ENCODE measurements at regions not wholly inside any gene's neighbourhood (a gene's known extent, or its start where the extent isn't known, plus 50 kb on each side); places are given as distances from the start of the nearest gene placed in this dataset.

GRCh38 chr21:35303085-35303484, 254.0 kb upstream of the RUNX1 start:
- no peak for DNase-seq (ENCODE audit: low spot score)
- H3K4me3 Mint-ChIP-seq (ENCODE audit: unreplicated experiment) = no peak overlapping the region
- no peak for TF ChIP-seq CTCF (IDR thresholded peaks at IDR 0.05; ENCODE audit: unreplicated experiment)

GRCh38 chr21:35298757-35299156, 249.7 kb upstream of the RUNX1 start:
- no peak for TF ChIP-seq CTCF (IDR thresholded peaks at IDR 0.05; ENCODE audit: unreplicated experiment)
- no peaks in the 10 kb centered on the region for H3K9me3 Mint-ChIP-seq (ENCODE audit: unreplicated experiment)
- H3K4me1 Mint-ChIP-seq (ENCODE audit: unreplicated experiment) = no peaks in the 10 kb centered on the region
- H3K4me3 Mint-ChIP-seq (ENCODE audit: unreplicated experiment) = no peak overlapping the region
- H3K27me3 Mint-ChIP-seq (ENCODE audit: unreplicated experiment) = no peaks in the 10 kb centered on the region
- no peaks in the 10 kb centered on the region for H3K36me3 Mint-ChIP-seq (ENCODE audit: low read depth, unreplicated experiment)
- no peak overlapping the region for H3K27ac Mint-ChIP-seq (ENCODE audit: unreplicated experiment)
- DNase-seq (ENCODE audit: low spot score) = no peak

More at GRCh38 chr21:35303085-35303484, 254.0 kb upstream of the RUNX1 start:
- Mint-ChIP-seq H3K27me3 (ENCODE audit: unreplicated experiment) (no peaks in the 10 kb centered on the region), H3K36me3 (ENCODE audit: low read depth, unreplicated experiment) (no peaks in the 10 kb centered on the region), H3K9me3 (ENCODE audit: unreplicated experiment) (no peaks in the 10 kb centered on the region), H3K27ac (ENCODE audit: unreplicated experiment) (no peak overlapping the region), H3K4me1 (ENCODE audit: unreplicated experiment) (no peaks in the 10 kb centered on the region)

GRCh38 chr21:35297665-35298064, 248.6 kb upstream of the RUNX1 start:
- Mint-ChIP-seq H3K9me3 (ENCODE audit: unreplicated experiment) (no peaks in the 10 kb centered on the region), H3K36me3 (ENCODE audit: low read depth, unreplicated experiment) (no peaks in the 10 kb centered on the region), H3K4me3 (ENCODE audit: unreplicated experiment) (no peak overlapping the region), H3K27ac (ENCODE audit: unreplicated experiment) (no peak overlapping the region), H3K4me1 (ENCODE audit: unreplicated experiment) (no peaks in the 10 kb centered on the region), H3K27me3 (ENCODE audit: unreplicated experiment) (no peaks in the 10 kb centered on the region)
- no peak for DNase-seq (ENCODE audit: low spot score)
- no peak for TF ChIP-seq CTCF (IDR thresholded peaks at IDR 0.05; ENCODE audit: unreplicated experiment)

- no peaks in the 10 kb centered on the region for H3K9me3 Mint-ChIP-seq (ENCODE audit: unreplicated experiment)
- no peak overlapping the region for H3K27ac Mint-ChIP-seq (ENCODE audit: unreplicated experiment)
- TF ChIP-seq CTCF (IDR thresholded peaks at IDR 0.05; ENCODE audit: unreplicated experiment) = no peak
- H3K4me1 Mint-ChIP-seq (ENCODE audit: unreplicated experiment) = no peaks in the 10 kb centered on the region
- no peak for DNase-seq (ENCODE audit: low spot score)
- no peak overlapping the region for H3K4me3 Mint-ChIP-seq (ENCODE audit: unreplicated experiment)
- no peaks in the 10 kb centered on the region for H3K36me3 Mint-ChIP-seq (ENCODE audit: low read depth, unreplicated experiment)
- H3K27me3 Mint-ChIP-seq (ENCODE audit: unreplicated experiment) = no peaks in the 10 kb centered on the region
Observed at GRCh38 chr21:35294231-35294898, 245.3 kb upstream of the RUNX1 start.

GRCh38 chr21:35291973-35292627, 243.0 kb upstream of the RUNX1 start:
- Mint-ChIP-seq H3K36me3 (ENCODE audit: low read depth, unreplicated experiment) (peaks cover 5% of the 10 kb centered on the region), H3K27ac (ENCODE audit: unreplicated experiment) (no peak overlapping the region), H3K27me3 (ENCODE audit: unreplicated experiment) (no peaks in the 10 kb centered on the region), H3K4me3 (ENCODE audit: unreplicated experiment) (no peak overlapping the region), H3K4me1 (ENCODE audit: unreplicated experiment) (no peaks in the 10 kb centered on the region), H3K9me3 (ENCODE audit: unreplicated experiment) (no peaks in the 10 kb centered on the region)
- no peak for DNase-seq (ENCODE audit: low spot score)
- TF ChIP-seq CTCF (IDR thresholded peaks at IDR 0.05; ENCODE audit: unreplicated experiment) = no peak

All from endothelial cell (in vitro differentiated cells).